ENCODE measurements at regions not wholly inside any gene's neighbourhood (a gene's known extent, or its start where the extent isn't known, plus 50 kb on each side); places are given as distances from the start of the nearest gene placed in this dataset.
A peak's percentile ranks its signal among the peaks of the same experiment; 100 is the strongest.

GRCh38 chr3:21801631-21802030 lies 50.6 kb upstream of the ZNF385D start:
- Histone ChIP-seq H3K4me1 (peaks cover 0 to 23% (median 3%) of the 10 kb centered on the region in 4 donors), H3K36me3 (no peaks in the 10 kb centered on the region), H3K9me3 (peaks cover 0 to 9% (median 0%) of the 10 kb centered on the region in 3 donors), H3K27ac (no peak overlapping the region), H3K27me3 (no peaks in the 10 kb centered on the region), H3K4me3 (no peak overlapping the region)
- DNase-seq, result no peak
- no peak for TF ChIP-seq CTCF (IDR thresholded peaks at IDR 0.05)
- intact Hi-C loops (cut with DNase I; ENCODE audit: low total_unique reads), result no loop called here

- Histone ChIP-seq H3K9me3 (peaks cover 0 to 9% (median 0%) of the 10 kb centered on the region in 3 donors), H3K27ac (peak overlapping the region in 1 of 2 donors; percentile 4), H3K36me3 (no peaks in the 10 kb centered on the region), H3K4me3 (no peak overlapping the region), H3K4me1 (peaks cover 0 to 23% (median 3%) of the 10 kb centered on the region in 4 donors), H3K27me3 (no peaks in the 10 kb centered on the region)
- DNase-seq, result no peak
- intact Hi-C loops (cut with DNase I; ENCODE audit: low total_unique reads), result no loop called here
- no peak for TF ChIP-seq CTCF (IDR thresholded peaks at IDR 0.05)
Observed at GRCh38 chr3:21803604-21804003, 52.6 kb upstream of the ZNF385D start.

- no peaks in the 10 kb centered on the region for H3K27me3 ChIP-seq
- DNase-seq, result no peak
- peaks cover 0 to 23% (median 3%) of the 10 kb centered on the region in 4 donors for H3K4me1 ChIP-seq
- H3K27ac ChIP-seq, result peak overlapping the region in 1 of 2 donors; percentile 4
- intact Hi-C loops (cut with DNase I; ENCODE audit: low total_unique reads), result no loop called here
- no peak overlapping the region for H3K4me3 ChIP-seq
- no peaks in the 10 kb centered on the region for H3K36me3 ChIP-seq
- no peak for TF ChIP-seq CTCF (IDR thresholded peaks at IDR 0.05)
- H3K9me3 ChIP-seq, result peaks cover 0 to 9% (median 0%) of the 10 kb centered on the region in 3 donors
Observed at GRCh38 chr3:21804330-21804729, 53.3 kb upstream of the ZNF385D start.

GRCh38 chr3:21806733-21807132 lies 55.7 kb upstream of the ZNF385D start:
- H3K36me3 ChIP-seq, result no peaks in the 10 kb centered on the region
- peaks cover 0 to 23% (median 3%) of the 10 kb centered on the region in 4 donors for H3K4me1 ChIP-seq
- intact Hi-C loops (cut with DNase I; ENCODE audit: low total_unique reads), result no loop called here
- no peak overlapping the region for H3K4me3 ChIP-seq
- DNase-seq, result no peak
- TF ChIP-seq CTCF (IDR thresholded peaks at IDR 0.05), result no peak
- no peaks in the 10 kb centered on the region for H3K9me3 ChIP-seq
- H3K27ac ChIP-seq, result no peak overlapping the region
- H3K27me3 ChIP-seq, result no peaks in the 10 kb centered on the region

- Histone ChIP-seq H3K27ac (no peak overlapping the region), H3K4me3 (no peak overlapping the region), H3K9me3 (no peaks in the 10 kb centered on the region), H3K27me3 (no peaks in the 10 kb centered on the region), H3K4me1 (peaks cover 0 to 6% (median 0%) of the 10 kb centered on the region in 4 donors), H3K36me3 (no peaks in the 10 kb centered on the region)
- no peak for DNase-seq
- intact Hi-C loops (cut with DNase I; ENCODE audit: low total_unique reads), result no loop called here
- no peak for TF ChIP-seq CTCF (IDR thresholded peaks at IDR 0.05)
Observed at GRCh38 chr3:21825684-21826083, 74.7 kb upstream of the ZNF385D start.

- Histone ChIP-seq H3K4me1 (peaks cover 0 to 6% (median 2%) of the 10 kb centered on the region in 4 donors), H3K4me3 (no peak overlapping the region), H3K27me3 (no peaks in the 10 kb centered on the region), H3K9me3 (no peaks in the 10 kb centered on the region), H3K36me3 (no peaks in the 10 kb centered on the region), H3K27ac (no peak overlapping the region)
- no peak for TF ChIP-seq CTCF (IDR thresholded peaks at IDR 0.05)
- DNase-seq, result no peak
- intact Hi-C loops (cut with DNase I; ENCODE audit: low total_unique reads), result no loop called here
Observed at GRCh38 chr3:21826416-21826815, 75.4 kb upstream of the ZNF385D start.

Measured in tibial artery (tissue), 4 donors.